ENCODE measurements at regions not wholly inside any gene's neighbourhood (a gene's known extent, or its start where the extent isn't known, plus 50 kb on each side); places are given as distances from the start of the nearest gene placed in this dataset.
A peak's percentile ranks its signal among the peaks of the same experiment; 100 is the strongest.
"Not testable (repeated sequence)": the region's sequence is repeated elsewhere in the genome, so short reads cannot be mapped to it uniquely, and the experiment has no call there.

DNA sequence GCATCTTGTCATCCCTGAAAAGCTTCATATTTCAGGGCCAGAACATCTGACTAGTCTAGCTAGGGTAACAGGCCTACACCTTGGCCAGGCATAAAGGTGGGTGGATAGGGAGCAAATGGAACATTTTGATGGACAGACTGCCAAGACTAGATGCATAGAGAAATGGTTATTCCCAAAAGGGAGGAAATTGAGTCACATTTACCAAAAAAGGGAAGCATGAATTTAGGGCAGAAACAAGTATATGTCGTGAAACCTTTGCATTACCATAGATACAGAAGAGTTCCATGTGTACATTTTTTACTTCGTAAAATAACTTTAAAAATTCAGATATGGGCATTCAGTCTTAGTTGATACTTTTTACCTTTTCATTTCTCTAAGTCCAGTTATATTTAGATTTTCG lies 101.3 kb upstream of the ZEB2 start:
- DNase-seq (ENCODE audit: low read depth in 2 of 2): no peak

DNA sequence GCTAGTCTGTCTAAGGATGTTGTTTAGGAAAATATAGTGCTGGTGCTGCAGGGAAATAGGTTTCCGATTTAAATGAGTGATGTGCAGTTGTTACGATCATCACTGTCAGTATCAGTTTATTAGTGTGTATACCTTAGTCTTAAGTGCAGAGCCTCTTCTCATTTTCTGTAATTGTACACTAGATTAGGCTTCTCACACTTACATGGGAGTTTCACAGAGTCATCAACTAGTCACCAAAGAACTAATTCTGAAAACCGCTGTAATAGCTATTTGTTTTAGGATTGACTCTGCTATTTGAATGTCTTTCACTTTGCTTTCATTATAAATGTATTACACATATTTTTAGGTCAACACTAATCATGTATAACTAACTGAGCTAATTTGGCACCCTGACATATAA lies 99.8 kb upstream of the ZEB2 start:
- no peak for DNase-seq (ENCODE audit: low read depth in 2 of 2)

GRCh38 chr2:144617171-144617570 lies 97.3 kb upstream of the ZEB2 start:
- not testable (repeated sequence) for DNase-seq (ENCODE audit: low read depth in 2 of 2)

- DNase-seq (ENCODE audit: low read depth in 2 of 2): no peak
These were observed 96.1 kb upstream of the ZEB2 start for GRCh38 chr2:144615866-144616565.

DNA sequence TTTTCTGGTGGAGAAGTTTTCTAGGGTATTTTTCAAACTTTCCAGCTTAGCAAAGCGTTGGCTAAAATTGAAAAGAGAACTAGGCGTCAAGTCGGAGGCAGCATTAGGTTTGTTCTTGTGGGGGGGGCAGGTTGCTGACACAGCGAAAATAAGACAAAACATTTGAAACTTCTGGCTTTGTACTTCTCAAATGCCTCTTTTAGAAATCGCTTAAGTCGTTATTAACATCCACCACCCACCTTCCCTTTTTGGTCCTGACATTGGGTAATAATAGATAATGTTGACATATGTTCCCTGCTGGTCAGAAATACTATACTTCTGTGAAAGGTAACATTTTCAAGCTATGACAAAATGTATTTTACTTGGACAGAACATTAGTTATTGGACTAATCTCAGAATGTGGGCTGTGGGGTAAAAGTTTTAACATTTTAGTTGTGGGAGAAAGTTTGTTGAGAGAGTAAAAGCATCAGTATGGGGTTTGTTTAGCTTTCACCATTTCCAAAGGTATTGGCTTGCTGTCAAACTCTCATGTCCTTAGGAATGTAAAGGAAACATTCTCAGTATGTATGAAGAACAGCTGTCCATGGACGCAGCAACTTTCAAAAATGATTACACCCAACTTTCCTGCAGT lies 88.1 kb upstream of the ZEB2 start:
- DNase-seq (ENCODE audit: low read depth in 2 of 2): no peak

GRCh38 chr2:144607099-144607498 lies 87.2 kb upstream of the ZEB2 start:
- no peak for DNase-seq (ENCODE audit: low read depth in 2 of 2)

DNA sequence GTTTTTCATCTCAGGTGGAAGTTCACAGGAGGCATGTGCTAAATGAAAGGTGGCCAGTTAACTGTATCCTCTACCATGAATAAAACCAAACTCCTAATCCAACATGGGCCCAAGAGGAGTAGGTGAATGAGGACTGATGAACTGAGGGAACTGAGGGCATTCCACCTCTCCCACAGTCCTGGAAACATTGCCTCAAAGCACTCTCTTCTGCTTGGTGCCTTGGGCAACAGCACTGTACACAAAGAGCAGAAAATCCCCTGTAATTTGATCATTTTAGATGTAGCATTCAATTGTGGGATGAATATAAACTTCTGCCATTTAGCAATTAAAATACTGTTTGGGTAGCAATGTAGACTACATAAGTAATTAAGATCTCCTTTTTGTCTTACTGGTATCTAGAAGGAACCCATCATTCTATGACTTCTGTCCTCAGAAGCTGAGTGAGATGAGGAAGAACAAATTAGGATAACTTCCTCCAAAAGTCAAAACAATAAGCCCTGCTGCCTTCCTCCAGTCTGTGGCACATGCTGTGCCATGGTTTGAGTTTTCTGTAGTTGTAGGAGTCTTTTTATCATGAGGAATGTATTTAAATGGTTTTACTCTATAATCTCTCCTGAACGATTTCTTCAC lies 86.7 kb upstream of the ZEB2 start:
- DNase-seq (ENCODE audit: low read depth in 2 of 2): no peak

- DNase-seq (ENCODE audit: low read depth in 2 of 2): no peak
These were observed 85.4 kb upstream of the ZEB2 start for GRCh38 chr2:144605231-144605840.

GRCh38 chr2:144603334-144603733 lies 83.4 kb upstream of the ZEB2 start:
- DNase-seq (ENCODE audit: low read depth in 2 of 2): no peak

DNA sequence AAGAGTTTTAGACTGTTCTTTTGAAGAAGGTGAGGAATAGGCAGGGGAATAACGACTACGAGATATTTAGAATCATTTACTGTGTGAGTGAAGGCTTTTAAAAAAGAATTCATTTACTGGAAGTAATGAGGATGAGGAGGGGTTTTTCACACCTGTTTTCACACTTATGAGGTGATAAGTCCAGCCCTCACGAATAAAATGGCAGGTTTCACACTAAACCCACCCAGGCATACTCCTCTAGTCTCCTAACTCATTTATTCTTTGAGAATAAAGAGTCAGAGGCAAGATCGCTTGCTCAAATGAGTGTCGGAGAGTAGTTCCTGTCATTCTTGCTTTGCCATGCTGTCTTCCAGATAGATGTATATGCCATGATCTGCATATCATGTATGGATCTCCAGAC lies 79.0 kb upstream of the ZEB2 start:
- DNase-seq (ENCODE audit: low read depth in 2 of 2): no peak

GRCh38 chr2:144597894-144598593 lies 78.1 kb upstream of the ZEB2 start:
- no peak for DNase-seq (ENCODE audit: low read depth in 2 of 2)

DNA sequence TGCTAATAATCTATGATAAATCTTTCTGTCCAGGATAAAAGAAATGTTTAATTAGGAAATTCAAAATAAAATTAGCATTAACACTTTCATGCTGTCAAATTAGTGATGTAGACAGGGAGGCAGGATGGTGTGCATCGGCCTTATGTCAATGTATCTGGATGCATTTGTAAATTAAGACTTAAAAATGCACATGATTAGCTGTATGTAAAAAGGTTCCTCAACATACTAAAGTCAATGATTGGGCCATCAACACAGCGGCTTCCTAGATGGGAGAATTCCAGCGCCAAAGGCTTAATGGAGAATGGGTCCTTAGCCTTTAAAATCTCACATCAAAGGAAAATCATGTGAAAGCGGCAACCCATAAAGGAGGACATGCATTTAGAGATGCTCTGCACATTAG lies 77.5 kb upstream of the ZEB2 start:
- DNase-seq (ENCODE audit: low read depth in 2 of 2): no peak

DNA sequence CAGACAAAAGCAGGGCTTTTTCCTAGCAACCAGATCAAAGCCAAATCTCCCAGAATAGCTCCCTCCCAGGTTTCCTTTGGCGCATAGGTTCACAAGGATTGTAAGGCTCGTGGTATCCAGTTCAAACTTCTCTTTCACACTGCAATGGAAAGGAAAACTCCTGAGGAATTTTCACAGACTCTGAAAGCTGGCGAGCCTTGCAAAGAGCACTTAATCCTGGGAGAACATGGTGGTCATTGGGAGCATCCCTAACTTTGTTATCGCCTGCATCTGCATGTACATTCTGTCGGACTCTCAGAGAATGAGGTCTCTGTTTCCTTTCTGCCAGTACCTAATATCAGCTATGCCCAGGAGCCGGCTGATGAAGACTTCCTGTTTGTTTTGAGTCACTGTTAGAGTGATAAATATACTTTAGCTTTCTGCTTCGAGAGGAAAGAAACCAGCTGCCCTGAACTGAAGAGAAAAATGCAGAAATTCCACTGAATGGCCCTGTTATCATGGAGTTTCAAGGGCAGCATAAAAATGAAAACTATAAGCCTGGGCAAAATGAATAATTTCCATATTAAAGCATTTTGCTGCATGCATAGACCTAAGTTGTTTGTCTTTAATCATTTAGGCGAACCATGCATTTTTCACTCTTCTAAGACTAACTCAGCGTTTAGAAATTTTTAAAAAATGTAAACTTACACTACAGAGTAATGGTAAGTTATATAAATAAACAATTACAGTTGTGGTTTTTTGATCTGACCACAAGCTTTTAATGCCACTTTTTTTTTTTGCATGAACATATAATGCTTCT lies 76.4 kb upstream of the ZEB2 start:
- DNase-seq (ENCODE audit: low read depth in 2 of 2): peak; percentile 4 to 83

DNA sequence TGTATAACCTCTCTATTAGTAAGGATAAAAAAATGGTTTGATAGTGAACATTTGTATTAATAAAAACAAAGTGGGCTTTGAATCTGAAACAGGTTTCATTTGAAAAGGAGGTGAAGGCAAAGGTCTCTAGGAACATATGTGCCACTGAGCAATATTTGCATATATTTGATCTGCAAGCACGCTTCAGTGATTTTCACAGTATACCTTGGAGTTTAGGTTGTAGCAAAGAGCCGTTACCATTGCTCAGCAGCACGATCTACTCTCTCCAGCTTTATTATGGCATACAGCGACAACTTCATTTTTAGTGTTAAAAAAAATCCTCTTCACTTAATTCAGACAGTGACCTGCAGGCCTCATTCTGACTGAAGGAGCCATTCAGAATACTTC lies 75.8 kb upstream of the ZEB2 start:
- DNase-seq (ENCODE audit: low read depth in 2 of 2): no peak

GRCh38 chr2:144595279-144595678 lies 75.4 kb upstream of the ZEB2 start:
- no peak for DNase-seq (ENCODE audit: low read depth in 2 of 2)

DNA sequence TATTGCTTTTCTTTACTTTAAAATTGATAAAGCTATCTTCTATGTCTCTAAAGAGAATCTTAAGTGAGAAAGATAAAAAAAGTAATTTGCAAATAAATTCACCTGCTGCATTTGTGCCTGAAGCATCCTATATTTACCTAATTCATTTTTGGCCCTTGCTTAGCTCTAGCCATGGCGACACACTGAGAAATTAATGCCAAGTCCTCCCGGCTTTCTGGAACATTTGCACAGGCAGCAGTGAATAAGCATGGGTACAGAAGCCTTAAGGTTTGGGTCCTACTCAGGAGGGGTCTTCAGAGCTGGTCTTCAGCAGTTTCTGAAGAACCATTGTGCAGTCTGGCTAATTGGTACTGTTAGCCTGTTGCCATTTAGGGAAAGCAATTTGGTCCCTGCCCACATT lies 73.9 kb upstream of the ZEB2 start:
- DNase-seq (ENCODE audit: low read depth in 2 of 2): no peak

- DNase-seq (ENCODE audit: low read depth in 2 of 2): peak in 1 of 2 donors; percentile 6
These were observed 72.8 kb upstream of the ZEB2 start for GRCh38 chr2:144592500-144593256.

GRCh38 chr2:144587306-144587705 lies 67.4 kb upstream of the ZEB2 start:
- no peak for DNase-seq (ENCODE audit: low read depth in 2 of 2)

- no peak for DNase-seq (ENCODE audit: low read depth in 2 of 2)
These were observed 66.6 kb upstream of the ZEB2 start for GRCh38 chr2:144586476-144586875.

GRCh38 chr2:144583741-144584453 lies 64.0 kb upstream of the ZEB2 start:
- peak in 1 of 2 donors; percentile 29 for DNase-seq (ENCODE audit: low read depth in 2 of 2)

All from lung microvascular endothelial cell (primary cell).